GM18505 (cell line): ENCODE measurements at regions not wholly inside any gene's neighbourhood (a gene's known extent, or its start where the extent isn't known, plus 50 kb on each side); places are given as distances from the start of the nearest gene placed in this dataset.

Experiments used
- ATAC-seq: cut with Tn5 transposase; IDR thresholded peaks from one replicate; pipeline ENCODE4 v1.9.1; 2021; ENCODE audit not compliant: unreplicated experiment
- POLR2A ChIP-seq: IDR thresholded peaks from 4 replicates; pipeline ENCODE4 v1.6.1; 2011; ENCODE audit warnings: borderline replicate concordance; ENCODE audit not compliant: insufficient read depth, insufficient read length; ENCODE audit errors: extremely low read depth

GRCh38 chr2:144067506-144067905, 452.4 kb downstream of the ZEB2 start:
- no peak for TF ChIP-seq POLR2A
- no peak for ATAC-seq

DNA sequence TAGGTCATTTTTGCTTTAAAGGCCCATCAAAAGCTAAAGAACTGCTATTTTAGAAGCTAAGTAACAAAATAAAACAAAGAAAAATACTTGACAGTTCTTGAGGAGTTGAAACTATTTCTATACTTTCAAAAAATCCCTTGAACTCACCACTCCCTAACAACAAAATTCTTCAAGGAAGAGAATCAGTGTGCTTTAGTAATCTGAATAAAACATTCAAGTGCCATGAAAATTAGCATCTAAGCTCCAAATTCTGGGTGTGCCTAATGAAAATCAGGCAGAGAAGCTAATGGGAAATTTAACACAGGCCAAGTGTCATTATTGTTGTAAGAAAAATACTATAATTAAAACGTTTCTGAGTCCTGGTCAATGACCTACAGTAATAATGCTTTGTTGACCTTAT, 456.3 kb downstream of the ZEB2 start:
- no peak for TF ChIP-seq POLR2A
- ATAC-seq: no peak

DNA sequence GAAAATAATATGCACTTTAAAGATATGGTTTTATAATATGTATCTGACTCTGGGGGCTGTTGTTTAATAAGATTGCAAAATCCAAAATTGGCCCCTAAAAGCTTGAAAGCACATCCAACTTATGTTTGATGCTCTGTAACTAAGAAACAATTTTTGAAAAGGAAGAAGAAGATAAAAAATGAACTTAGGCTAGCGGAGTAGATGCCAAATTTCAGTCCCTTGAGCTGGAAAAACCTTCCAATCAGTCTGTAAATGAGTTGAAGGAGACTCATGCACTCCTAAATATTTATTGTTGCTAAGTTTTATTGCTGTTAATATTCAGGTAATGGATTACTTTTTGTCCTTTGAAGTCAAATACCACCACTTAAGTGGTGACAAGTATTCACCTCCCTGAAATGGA, 465.0 kb downstream of the ZEB2 start:
- ATAC-seq: no peak
- no peak for TF ChIP-seq POLR2A

GRCh38 chr2:144052083-144052482, 467.8 kb downstream of the ZEB2 start:
- no peak for TF ChIP-seq POLR2A
- ATAC-seq: no peak

DNA sequence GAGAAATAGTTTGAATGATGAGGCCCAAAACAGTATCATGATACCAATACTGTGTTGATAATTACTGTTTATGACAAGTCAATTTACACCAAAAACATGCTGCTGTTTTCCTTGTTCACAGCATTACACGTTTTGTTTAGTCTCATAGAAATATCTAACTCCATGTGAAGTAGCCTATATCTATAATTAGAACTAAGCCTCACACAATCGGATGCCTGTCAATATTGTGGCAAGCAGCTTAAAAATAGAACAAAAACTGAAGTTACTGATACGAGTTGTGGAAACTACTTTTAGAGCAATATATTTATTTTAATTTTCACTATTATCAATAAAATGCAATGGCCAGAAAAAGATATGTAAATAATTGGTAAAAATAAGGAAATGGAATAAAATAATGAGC, 470.8 kb downstream of the ZEB2 start:
- ATAC-seq: no peak
- no peak for TF ChIP-seq POLR2A

DNA sequence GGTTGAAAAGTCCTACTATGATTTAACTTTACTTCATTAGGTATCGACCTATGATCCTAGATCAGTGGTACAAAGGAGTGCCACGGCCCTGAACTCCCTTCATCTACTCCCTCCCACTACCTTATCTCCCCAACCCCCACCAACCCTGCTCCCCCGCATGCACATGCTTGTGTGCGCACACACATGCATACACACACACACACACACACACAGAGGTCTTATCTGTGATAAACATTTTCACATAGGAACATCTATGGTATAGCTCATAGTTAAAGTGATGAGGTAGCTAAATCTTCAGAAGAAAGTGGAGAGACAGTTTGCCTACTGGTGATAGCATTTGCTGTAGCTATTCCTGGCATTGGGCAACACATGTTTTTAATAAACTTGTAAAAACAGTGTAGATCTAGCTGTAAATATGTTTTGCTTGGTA, 471.3 kb downstream of the ZEB2 start:
- no peak for ATAC-seq
- TF ChIP-seq POLR2A: no peak

DNA sequence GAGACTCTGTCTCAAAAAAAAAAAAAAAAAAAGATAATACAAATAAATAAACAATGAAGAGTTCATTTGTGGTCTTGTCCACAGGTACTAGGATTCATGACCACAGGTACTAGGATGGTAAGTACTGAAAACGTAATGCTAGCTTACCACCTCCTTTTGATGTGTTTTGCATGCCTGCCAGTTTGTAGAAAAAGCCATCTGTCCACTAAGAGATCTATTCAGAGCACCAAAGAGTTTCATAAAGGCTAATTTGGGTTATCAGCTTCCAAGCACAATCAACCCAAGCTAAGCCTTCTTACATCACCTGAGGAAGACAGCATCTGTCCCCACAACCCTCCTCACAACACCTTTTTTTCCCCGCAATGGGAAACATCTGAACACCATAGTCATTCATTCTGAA, 477.2 kb downstream of the ZEB2 start:
- TF ChIP-seq POLR2A: no peak
- no peak for ATAC-seq

DNA sequence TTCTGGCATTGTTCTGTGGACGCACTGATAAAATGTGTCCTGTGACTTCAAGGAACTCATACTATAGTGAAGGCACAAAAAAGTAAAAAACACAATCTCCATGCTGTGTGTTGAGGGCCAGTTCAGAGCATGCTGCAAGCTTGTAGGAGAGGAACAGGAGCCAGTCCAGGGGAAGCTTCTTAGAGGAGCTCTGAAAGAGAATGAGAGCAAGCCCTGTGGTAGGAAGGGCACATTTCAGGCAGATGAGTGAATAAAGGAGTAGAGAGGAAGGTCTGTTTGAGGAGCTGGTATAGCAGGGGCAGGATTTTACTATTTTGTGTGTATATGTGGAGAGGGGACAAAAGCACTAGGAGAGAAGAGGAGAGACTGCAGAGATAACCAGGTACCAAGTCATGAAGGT, 478.3 kb downstream of the ZEB2 start:
- no peak for TF ChIP-seq POLR2A
- ATAC-seq: no peak

DNA sequence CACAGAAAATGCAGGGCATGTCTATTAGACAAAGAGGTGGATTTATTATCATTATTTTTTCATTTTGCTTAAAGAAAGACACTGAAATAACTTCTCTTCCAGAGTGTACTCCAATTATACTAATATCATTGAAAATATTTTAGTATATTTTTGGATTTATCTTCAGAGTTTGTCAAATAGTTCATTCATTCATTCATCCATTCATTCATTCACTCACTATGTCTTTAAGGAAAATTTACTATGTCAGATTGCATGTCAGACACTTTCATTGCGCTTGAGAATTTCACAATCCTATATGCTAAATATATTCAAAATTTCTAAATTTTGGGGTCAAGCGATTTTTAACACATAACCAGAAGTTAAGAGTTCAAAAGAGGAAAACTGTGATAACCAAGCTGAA, 479.1 kb downstream of the ZEB2 start:
- no peak for TF ChIP-seq POLR2A
- no peak for ATAC-seq

GRCh38 chr2:144032566-144032965, 487.4 kb downstream of the ZEB2 start:
- ATAC-seq: no peak
- TF ChIP-seq POLR2A: no peak

GRCh38 chr2:144030791-144031190, 489.1 kb downstream of the ZEB2 start:
- no peak for TF ChIP-seq POLR2A
- ATAC-seq: no peak

- ATAC-seq: no peak
- TF ChIP-seq POLR2A: no peak
These were observed 492.3 kb downstream of the ZEB2 start for GRCh38 chr2:144027593-144027992.

- ATAC-seq: no peak
- TF ChIP-seq POLR2A: no peak
These were observed 493.2 kb downstream of the ZEB2 start for GRCh38 chr2:144026753-144027152.

DNA sequence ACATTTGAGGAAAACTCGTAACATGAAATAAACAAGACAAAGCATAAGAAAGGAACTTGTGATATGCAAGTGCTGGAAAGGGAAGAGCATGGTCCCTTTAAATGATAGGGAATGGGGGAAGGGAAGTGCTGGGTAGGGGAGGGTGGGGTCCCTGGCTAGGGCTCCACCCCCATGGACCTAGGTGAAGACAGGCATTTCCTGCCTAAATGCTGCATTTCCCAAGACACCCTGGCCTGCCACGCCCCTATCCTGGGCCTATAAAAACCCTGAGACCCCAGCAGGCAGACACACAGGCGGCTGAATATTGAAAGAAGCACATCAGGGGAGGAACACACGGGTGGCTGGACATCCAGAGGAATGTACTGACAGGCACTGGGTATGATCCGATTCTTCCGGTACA, 499.9 kb downstream of the ZEB2 start:
- no peak for TF ChIP-seq POLR2A
- no peak for ATAC-seq

DNA sequence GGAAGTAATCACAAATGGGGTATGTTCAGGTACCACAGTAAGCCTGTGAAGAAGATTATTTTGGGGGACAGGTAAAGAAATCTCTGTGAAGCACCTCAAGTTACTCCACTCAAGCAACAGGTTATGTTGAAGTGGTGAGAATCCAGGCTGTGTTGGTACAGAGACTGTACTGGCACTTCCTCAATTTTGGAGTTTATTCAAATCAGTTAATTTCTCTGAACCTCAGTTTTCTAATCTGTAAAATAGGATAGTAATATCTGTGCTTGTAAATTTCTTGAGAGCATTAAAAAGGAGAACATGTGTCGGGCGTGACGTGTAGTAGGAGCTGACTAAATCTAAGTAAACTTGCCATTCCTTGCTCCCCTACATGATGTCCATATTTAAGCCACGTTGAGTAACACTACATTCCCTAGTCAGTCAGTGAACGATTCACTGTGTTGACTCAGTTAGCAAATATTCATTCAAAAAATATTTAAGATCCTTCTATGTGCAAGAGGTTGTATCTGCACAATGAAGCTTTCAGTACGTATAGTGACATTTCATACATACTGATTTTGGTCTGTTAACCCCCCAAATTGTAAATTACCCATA, 504.2 kb downstream of the ZEB2 start:
- no peak for ATAC-seq
- no peak for TF ChIP-seq POLR2A
